ENCODE measurements at regions not wholly inside any gene's neighbourhood (a gene's known extent, or its start where the extent isn't known, plus 50 kb on each side); places are given as distances from the start of the nearest gene placed in this dataset.

DNA sequence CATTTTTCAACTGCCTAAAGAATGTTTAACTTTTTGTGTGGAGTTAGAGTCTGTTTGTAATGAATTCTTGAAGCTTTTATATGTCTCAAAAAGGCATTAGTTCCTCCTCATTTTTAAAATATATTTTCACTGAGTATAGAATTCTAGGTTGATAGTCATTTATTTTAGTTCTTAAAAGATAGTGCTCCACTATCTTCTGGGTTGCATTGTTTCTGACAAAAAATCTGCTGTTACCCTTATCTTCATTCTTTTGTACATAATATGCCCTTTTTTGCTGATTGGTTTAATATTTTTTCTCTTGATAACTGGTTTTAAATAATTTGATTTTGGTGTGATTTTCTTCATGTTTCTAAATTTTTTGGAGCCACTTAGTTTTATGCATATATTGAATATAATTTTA is 754.7 kb upstream of the GYPC start:
- H3K9ac ChIP-seq (ENCODE audit: insufficient read depth, low read length): no peak overlapping the region
- H3K27me3 ChIP-seq (ENCODE audit: control insufficient read depth, insufficient read depth, low read length): no peaks in the 10 kb centered on the region
- no peak overlapping the region for H2AFZ ChIP-seq (ENCODE audit: low read length)
- no peaks in the 10 kb centered on the region for H4K20me1 ChIP-seq (ENCODE audit: control insufficient read depth, extremely low read depth, insufficient read depth, low read length)
- H3K4me1 ChIP-seq (ENCODE audit: control insufficient read depth, extremely low read depth, insufficient read depth, low read length): no peaks in the 10 kb centered on the region
- no peak overlapping the region for H3K4me2 ChIP-seq (ENCODE audit: extremely low read depth, insufficient read depth, low read length)
- no peaks in the 10 kb centered on the region for H3K9me3 ChIP-seq (ENCODE audit: control insufficient read depth, insufficient read depth, low read depth, low read length)
- TF ChIP-seq, protein P1, sequence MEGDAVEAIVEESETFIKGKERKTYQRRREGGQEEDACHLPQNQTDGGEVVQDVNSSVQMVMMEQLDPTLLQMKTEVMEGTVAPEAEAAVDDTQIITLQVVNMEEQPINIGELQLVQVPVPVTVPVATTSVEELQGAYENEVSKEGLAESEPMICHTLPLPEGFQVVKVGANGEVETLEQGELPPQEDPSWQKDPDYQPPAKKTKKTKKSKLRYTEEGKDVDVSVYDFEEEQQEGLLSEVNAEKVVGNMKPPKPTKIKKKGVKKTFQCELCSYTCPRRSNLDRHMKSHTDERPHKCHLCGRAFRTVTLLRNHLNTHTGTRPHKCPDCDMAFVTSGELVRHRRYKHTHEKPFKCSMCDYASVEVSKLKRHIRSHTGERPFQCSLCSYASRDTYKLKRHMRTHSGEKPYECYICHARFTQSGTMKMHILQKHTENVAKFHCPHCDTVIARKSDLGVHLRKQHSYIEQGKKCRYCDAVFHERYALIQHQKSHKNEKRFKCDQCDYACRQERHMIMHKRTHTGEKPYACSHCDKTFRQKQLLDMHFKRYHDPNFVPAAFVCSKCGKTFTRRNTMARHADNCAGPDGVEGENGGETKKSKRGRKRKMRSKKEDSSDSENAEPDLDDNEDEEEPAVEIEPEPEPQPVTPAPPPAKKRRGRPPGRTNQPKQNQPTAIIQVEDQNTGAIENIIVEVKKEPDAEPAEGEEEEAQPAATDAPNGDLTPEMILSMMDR (conservative IDR thresholded peaks at IDR 0.05 in 1 of 2, IDR thresholded peaks at IDR 0.05 in 1 of 2; ENCODE audit: low read depth in 1 of 2, low read length in 2 of 2): no peak
- H3K27ac ChIP-seq (ENCODE audit: insufficient read depth, low read length): no peak overlapping the region
- H3K4me3 ChIP-seq (replicated peaks in 1 of 4; ENCODE audit: control extremely low read depth in 1 of 4, insufficient read depth in 1 of 4, low read depth in 3 of 4, low read length in 4 of 4): no peak overlapping the region
- DNase-seq (ENCODE audit: low read depth in 2 of 2): no peak
- no peaks in the 10 kb centered on the region for H3K79me2 ChIP-seq (ENCODE audit: control insufficient read depth, insufficient read depth, low read length)
- H3K36me3 ChIP-seq (ENCODE audit: control insufficient read depth, insufficient read depth, low read length): no peaks in the 10 kb centered on the region

DNA sequence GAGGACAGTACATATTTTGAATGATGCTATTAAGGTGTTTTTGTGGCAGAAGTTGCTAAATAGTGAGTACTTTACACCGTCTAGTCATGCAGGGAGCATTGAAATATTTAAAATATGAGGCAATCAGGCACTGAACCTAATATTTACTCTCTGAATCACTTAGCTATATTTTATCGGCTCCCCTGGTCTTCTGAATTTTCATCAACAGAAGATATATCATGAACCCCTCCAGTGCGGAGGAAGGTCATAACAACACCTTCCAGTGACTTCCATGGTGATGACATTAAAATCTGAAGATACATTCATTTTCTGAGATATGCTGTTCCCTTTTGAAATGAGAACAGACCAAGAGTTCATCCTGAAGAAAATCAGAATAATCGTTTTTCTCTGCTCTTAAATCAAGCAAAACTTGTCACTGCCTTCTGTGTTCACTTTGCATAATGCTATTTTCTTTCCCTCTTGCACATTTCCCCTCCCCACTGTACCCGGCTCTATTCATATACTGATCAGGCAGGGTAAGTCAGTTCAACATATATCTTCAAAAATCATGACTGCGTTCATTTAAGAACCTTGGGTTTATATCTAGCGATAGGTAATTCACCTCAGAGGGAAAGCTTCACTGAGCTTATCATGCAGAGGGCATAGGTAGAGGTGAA is 729.9 kb upstream of the GYPC start:
- Histone ChIP-seq H3K27ac (ENCODE audit: insufficient read depth, low read length) (no peak overlapping the region), H3K36me3 (ENCODE audit: control insufficient read depth, insufficient read depth, low read length) (no peaks in the 10 kb centered on the region), H3K79me2 (ENCODE audit: control insufficient read depth, insufficient read depth, low read length) (no peaks in the 10 kb centered on the region), H3K4me3 (replicated peaks in 1 of 4; ENCODE audit: control extremely low read depth in 1 of 4, insufficient read depth in 1 of 4, low read depth in 3 of 4, low read length in 4 of 4) (no peak overlapping the region), H3K4me2 (ENCODE audit: extremely low read depth, insufficient read depth, low read length) (no peak overlapping the region), H3K27me3 (ENCODE audit: control insufficient read depth, insufficient read depth, low read length) (no peaks in the 10 kb centered on the region), H4K20me1 (ENCODE audit: control insufficient read depth, extremely low read depth, insufficient read depth, low read length) (no peaks in the 10 kb centered on the region), H2AFZ (ENCODE audit: low read length) (no peak overlapping the region), H3K9me3 (ENCODE audit: control insufficient read depth, insufficient read depth, low read depth, low read length) (no peaks in the 10 kb centered on the region), H3K4me1 (ENCODE audit: control insufficient read depth, extremely low read depth, insufficient read depth, low read length) (no peaks in the 10 kb centered on the region), H3K9ac (ENCODE audit: insufficient read depth, low read length) (no peak overlapping the region)
- DNase-seq (ENCODE audit: low read depth in 2 of 2): no peak
- TF ChIP-seq EZH2 (IDR thresholded peaks at IDR 0.05; ENCODE audit: low read length, missing control alignments): no peak

DNA sequence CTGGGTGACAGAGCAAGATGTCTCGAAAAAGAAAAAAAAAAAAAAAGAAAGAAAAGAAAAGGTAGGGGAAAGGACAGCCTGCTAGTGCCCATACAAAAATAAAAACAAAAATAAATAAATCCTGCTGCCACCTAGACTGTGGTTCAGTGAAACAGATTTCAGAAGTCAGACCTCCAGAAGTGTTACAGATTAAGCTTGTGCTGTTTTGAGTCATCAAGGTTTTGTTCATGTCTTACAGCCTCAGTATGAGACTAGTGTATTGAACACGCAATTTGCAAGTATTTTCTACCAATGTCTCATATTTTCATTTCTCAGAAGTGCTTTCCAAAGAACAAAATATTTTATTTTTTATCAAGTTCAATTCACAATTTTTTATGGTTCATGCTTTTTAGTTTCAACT is 720.4 kb upstream of the GYPC start:
- TF ChIP-seq, protein P1 (conservative IDR thresholded peaks at IDR 0.05 in 1 of 2, IDR thresholded peaks at IDR 0.05 in 1 of 2; ENCODE audit: low read depth in 1 of 2, low read length in 2 of 2): no peak
- no peak for TF ChIP-seq EZH2 (IDR thresholded peaks at IDR 0.05; ENCODE audit: low read length, missing control alignments)
- Histone ChIP-seq H3K4me3 (replicated peaks in 1 of 4; ENCODE audit: control extremely low read depth in 1 of 4, insufficient read depth in 1 of 4, low read depth in 3 of 4, low read length in 4 of 4) (no peak overlapping the region), H3K36me3 (ENCODE audit: control insufficient read depth, insufficient read depth, low read length) (no peaks in the 10 kb centered on the region), H3K79me2 (ENCODE audit: control insufficient read depth, insufficient read depth, low read length) (no peaks in the 10 kb centered on the region), H4K20me1 (ENCODE audit: control insufficient read depth, extremely low read depth, insufficient read depth, low read length) (no peaks in the 10 kb centered on the region), H3K4me1 (ENCODE audit: control insufficient read depth, extremely low read depth, insufficient read depth, low read length) (no peaks in the 10 kb centered on the region), H3K27me3 (ENCODE audit: control insufficient read depth, insufficient read depth, low read length) (no peaks in the 10 kb centered on the region), H3K9ac (ENCODE audit: insufficient read depth, low read length) (no peak overlapping the region), H3K27ac (ENCODE audit: insufficient read depth, low read length) (no peak overlapping the region), H2AFZ (ENCODE audit: low read length) (no peak overlapping the region), H3K9me3 (ENCODE audit: control insufficient read depth, insufficient read depth, low read depth, low read length) (no peaks in the 10 kb centered on the region), H3K4me2 (ENCODE audit: extremely low read depth, insufficient read depth, low read length) (no peak overlapping the region)
- DNase-seq (ENCODE audit: low read depth in 2 of 2): no peak

All from fibroblast of lung (primary cell).